NCI-H2196 treated with DMSO at 0.1 percent for 48 hours (cell line): ENCODE measurements at regions not wholly inside any gene's neighbourhood (a gene's known extent, or its start where the extent isn't known, plus 50 kb on each side); places are given as distances from the start of the nearest gene placed in this dataset.

Experiments
- DNase-seq: peaks from one replicate; lab custom pipeline; 2025; ENCODE audit not compliant: unreplicated experiment; lab: John Stamatoyannopoulos, UW

DNA sequence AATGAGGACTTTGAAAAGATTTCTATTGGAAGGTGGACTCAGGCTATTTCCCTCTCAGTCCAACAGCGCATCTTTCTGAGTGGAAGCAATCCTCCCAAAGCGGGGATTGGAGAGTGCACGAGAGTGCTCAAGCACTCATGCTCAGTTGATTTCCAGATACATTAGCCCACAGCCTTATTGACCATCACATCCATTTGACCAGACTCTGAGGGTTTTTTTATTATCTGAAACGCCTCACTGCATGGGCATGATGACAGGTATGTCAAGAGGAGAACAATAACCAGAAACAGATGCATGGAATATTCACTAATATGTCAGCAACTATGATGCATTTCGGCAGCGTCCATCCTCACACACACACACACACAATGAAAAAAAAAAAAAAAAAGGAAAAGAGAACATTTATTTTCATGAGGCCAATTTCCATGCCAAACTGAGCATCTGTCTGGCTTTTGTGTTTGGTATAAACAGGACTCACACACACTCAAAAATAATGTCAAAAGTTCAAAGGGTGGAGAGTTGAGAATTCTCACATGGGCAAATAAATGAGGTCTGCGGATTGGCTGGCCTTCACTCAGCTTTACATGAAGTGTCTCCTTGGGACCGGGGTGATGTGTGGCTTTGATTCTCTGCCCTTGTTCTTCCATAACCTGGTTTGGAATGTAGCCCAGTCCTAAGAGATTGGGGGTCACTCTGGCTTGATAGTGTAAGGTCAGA, 371.6 kb downstream of the MCTP2 start:
- DNase-seq: no peak

DNA sequence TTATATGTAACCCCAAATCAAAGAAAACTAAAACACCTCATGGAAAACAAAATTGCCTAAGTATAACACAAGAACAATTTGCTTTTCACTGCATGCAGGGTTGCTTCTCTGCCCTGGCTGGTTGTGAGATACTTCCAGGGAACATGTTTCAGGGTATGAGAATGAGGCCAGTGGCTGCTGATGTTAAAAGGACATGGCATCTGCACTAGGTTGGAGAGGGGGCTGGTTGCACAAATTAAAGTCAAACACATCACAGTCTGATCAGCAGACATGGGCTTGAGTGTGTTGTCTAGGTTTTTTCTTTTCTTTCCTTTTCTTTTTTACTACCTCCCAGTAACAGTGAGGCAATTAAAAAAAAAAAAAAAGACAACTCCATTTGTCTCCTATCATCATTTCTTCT, 374.9 kb downstream of the MCTP2 start:
- no peak for DNase-seq

DNA sequence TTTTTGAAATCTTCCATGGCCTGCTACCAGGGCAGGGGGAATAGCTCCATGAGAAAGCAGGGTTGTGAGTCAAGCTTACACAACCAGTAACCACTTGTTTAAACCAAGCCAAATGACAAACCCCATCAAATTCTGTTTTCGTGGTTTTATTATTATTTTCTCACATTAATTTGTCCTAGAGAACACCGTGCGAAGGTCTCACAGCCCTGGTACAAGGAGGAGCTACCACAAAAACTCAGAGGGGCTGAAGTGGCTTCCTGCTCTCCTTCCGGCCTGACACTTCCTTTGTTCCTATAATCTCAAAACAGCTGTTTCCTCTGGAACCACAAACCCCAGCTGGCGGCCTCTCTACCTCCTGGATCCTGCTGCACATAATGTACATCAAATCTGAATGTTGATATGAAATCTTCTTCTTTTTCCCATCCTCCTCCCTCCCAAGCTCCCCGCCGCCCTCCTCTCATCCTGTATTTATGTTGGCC, 375.9 kb downstream of the MCTP2 start:
- DNase-seq: no peak

DNA sequence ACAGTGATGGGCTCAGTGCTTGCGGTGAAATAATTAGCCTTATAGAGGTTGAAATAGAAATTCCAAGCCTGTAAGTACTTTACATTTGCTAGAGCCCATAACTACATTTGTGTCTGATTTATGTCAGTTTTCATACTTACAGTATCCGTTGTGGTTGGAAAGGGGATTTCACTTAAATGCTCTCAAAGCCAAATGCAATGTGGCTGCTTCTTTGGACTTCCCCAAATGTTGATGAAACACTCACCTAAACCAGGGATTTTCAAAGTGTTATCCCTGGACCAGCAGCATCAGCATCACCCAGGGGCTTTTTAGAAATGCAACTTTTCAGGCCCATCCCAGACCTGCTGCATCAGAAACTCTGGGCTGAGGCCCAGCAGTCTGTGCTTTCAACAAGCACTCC, 378.7 kb downstream of the MCTP2 start:
- no peak for DNase-seq

DNA sequence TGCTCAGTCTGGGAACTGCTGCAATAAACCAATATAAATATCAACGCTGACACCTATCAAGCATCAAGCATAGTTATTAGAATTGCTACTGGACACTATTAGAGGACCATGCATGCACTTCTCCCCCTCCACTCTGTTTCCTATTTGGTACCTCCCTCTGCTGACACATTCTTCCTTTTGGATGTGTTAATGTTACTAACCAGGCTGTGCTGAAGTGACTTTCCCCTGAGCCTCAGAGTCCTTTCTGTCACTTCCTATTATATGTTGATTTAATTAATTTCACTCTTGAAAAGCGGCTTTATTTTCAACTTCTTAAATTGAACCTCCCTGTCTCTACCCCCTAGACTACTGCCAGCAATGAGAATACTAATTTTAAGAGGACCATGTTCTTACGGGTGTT, 379.1 kb downstream of the MCTP2 start:
- no peak for DNase-seq

DNA sequence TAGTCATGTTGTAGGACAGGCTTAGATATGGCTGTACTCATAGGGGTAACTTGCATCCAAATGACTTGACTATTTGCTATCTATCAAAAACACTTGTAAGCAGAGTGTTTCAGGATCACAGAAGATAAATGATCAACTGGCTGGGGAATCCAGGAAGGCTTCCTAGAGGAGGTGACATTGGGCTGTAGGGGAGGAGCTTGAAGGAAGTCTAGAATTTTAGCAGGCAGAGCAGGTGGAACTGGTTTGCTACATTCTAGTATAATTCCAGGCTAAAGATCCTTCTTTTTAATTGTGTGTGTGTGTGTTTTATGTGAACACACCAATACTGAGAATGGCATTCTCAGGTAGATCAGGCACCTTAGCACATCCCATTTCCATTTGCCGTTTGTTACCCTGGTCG, 380.3 kb downstream of the MCTP2 start:
- no peak for DNase-seq

DNA sequence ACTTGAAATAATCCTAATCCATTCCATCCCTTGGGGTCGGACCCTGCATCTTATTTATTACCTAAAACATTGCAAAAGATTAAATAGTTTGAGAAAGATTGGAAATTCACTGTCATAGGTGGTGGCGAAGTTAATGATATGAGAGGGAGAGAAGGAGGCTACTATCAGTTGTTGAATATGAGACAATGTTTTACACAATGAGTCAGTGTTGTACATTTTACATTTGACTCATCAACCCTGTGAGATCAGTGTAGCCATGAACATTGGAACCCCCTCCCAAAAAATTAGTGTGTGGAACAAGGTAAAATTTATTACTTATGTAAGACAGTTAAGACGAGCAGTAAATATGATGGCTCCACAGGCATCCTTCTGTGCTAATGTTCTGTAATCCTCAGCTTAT, 384.3 kb downstream of the MCTP2 start:
- no peak for DNase-seq

DNA sequence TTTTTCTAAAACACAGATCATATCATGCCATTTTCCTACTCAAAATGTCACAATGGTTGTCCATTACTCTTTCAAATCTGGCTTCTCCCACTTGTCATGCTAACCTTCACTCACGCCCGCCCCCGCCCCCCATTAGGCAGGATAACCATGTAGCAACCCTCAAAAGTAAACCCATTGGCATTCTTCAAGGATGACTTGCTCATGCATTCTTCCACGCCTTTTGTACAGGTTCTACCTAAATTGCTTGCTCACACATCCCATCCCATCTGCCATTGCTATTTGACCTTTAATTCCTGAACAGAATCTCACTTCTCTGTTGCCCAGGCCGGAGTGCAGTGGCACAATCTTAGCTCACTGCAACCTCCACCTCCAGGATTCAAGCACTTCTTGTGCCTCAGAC, 389.3 kb downstream of the MCTP2 start:
- DNase-seq: no peak

DNA sequence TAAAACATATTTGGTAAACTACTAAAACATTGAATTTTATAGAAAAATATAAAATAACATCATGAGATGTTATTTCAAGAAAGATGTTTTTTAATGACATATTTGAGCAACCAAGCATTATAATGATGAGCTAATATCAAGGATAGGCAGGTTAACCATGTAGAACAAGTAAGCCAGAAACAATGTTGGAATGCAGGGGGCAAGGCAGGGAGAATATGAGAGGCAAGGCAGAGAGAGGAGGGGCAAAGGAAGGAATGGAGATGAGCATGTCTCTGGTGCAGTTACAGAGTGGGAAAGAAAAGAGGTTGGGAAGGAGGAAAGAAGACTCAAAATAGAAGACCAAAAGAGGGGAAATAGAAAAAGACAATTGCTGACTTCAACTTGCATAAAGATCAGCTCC, 390.4 kb downstream of the MCTP2 start:
- DNase-seq: no peak

DNA sequence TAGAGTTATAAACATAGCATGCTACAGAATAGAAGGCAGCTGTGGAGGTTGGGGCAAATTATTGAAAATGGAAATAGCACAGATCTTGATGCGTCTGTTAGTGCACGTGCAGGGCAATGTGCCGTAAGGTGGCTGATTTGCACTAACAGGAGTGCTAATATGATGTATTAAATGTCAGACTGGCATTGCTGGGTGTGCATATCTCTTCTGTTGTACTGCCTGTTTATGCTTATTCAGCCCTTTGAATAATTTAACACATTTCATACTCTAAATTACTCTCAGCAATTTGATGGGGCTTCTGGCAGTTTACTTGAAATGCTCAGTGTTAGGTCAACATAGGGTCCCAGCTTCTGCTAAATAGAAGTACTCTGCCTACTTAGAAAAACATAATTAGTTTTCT, 395.6 kb downstream of the MCTP2 start:
- DNase-seq: no peak

DNA sequence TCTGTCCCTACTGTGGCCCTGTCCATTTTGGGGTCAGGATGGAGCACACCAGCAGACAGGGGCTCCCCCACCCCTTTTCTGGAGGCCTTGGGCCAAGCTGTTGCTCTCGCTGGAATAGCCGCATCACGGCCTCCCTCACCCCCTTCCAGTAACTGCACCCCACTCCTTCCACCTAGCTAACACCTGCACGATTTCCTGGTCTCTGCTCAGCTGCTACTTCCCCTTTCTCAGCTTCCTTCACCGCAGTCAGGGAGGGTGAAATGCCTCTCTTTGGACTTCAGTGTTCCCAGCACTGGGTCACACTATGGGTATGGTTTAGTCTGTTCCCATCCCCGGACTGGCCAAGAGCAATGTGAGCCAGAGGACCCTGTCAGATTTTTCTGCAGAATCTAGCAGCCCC, 400.2 kb downstream of the MCTP2 start:
- DNase-seq: no peak

DNA sequence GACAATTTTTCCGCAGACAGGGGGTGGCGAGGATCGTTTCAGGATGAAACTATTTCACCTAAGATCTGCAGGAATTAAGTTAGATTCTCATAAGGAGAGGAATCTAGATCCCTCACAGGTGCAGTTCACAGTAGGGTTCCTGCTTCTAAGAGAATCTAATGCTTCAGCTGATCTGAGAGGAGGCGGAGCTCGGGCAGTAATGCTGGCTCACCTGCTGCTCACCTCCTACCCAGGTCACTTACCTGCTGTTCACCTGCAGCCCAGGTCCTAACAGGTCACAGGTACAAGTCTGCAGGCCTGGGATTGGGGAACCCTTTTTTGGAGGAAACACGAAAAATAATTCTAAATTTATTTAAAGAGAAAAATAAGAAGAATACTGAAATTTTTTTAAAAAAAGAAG, 406.8 kb downstream of the MCTP2 start:
- DNase-seq: no peak

DNA sequence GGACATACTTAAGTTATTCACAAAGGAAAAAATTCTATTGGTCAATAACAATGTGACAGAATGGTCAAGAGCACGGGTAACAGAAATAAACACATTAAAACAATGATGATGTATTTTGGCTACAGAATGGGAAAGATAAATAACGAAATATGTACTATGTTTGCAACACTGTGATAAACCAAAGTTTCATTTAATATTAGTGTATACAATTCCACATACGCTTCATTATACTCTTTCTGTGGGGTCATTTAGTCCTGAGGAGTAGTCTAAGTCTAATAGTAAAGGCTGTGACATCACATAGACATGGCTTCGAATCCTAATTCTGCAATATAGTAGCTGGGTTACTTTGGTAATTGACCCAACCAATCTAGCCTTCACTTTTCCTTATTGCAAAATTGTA, 408.3 kb downstream of the MCTP2 start:
- no peak for DNase-seq

DNA sequence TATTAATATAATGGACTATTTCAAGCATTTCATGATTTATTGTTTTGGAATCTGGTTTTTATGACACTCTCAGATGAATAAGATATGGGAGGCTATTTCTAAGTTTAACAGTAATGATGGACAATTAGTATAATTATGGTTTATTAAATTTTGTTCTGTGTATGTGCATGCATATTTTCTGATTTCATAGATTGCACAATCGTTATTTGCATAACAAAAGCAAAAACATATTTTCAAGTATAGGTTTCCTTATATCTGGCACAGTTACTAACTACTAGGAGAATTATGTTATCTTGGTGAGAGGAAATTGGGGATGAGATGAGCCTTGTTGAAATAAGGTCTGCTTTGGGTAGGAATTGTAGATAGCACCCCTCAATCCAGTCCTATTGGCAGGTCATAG, 413.1 kb downstream of the MCTP2 start:
- DNase-seq: no peak

DNA sequence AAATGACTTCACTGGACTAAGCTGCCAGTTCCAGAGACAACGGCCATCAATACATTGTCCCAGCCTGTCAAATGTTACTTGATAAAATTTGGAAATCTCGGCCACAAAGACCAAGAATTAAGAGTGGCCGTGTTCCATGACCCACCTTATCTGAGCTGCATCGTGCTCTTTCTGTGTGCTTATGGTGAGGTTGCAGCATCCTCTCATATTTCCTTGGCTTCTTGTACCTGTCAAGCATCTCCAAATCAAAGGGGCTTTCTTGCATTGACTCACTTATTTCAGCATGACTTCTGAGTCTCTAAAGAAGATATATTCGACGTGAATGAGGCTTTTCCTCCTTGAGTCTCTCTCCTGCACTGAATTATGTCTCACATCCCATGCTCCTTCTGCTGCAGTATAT, 421.7 kb downstream of the MCTP2 start:
- DNase-seq: no peak

DNA sequence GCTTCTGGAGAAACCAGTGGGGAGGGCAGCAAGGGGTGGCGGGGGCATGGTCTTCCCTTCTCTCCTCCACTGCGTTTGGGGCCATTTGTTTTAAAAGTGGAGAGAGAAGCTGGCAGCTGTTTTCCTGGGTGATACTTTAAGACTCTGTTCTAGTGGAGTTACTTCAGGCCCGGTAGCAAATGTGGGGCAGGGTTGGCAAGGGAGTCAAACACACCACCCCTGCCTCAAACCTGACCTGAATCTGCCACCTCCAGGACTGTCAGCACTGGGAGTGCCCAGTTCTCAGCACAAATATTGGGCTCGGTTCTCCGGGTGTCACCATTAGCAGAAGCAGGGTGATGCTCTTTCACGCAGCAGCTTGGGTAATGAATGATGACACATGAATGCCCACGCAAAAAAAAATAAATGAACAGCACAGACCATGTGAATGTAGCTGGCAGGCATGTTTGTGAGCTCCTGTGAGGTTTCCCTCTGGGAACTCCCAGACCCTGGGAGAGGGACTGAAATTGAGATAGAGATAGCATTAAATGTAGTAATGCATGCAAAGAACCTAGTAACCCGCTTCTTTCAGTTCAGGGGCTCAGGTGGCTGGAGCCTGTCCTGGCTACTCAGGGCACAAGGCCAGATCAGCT, 424.0 kb downstream of the MCTP2 start:
- no peak for DNase-seq

DNA sequence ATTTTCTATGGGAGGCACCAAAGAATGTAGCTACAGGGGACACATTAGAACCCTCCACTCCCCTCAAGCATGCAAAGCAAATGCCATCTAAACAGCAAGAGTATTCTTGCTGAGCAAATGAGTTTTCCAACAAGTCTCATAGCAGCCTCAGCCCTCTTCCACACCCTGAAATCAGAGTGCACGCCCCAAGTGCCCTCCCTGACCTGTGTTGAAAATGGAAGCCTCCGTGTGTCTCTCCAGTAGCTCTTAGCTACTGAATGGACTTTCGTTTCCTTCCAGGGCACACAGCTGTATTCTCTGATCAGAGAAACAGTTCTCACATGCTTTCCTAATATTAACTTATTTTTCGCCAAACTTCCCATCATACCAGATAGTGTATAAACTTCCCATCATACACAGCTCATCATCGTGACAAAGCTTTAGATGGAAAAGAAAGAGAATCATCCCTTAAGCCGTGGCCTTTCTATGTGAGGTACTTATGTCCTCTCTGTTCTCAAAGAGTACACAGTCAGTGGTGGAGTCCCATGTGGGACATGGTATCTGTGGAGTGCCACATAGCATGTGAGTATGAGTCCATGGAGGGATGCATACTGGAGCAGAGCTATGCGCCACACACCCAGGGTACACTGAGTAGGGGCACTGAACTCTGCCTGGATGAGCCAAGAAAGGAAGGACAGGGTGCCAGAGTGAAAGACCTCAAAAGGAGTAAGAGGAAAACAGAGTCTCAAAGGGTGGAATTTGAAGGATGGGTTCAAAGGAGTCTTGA, 434.5 kb downstream of the MCTP2 start:
- no peak for DNase-seq

DNA sequence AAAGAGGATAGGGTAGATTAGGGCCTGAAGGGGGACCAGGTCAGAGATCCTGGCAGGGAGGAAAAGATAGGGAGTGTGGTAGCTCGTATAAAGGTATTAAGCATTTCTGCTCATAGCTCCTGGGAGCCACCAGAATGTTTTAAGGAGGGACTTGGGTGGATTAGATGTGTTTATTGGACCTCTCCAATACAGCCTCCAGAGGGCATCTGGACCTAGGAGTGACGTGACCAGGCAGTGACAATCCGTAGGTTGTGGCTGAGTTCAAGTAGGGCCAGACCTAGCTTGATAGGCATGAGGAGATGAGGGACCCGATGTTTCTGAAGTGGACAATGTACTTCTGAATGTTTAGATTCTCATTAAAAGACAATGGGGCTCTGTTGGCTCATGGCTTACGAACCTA, 435.2 kb downstream of the MCTP2 start:
- DNase-seq: no peak

DNA sequence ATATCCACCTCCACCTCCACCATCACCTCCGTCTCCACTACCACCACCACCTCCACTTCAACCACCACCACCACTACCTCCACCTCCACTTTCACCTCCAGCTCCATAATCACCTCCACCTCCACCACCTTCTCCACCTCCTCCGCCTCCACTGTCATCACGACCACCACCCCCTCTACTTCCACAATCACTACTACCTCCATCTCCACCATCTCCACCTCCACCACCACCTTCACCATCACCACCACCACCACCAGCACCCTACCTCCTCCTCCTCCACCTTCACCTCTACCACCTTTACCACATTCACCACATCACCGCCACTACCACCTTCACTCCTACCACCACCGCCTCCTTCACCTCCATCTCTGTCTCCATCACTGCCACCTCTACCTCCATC, 435.7 kb downstream of the MCTP2 start:
- DNase-seq: no peak

DNA sequence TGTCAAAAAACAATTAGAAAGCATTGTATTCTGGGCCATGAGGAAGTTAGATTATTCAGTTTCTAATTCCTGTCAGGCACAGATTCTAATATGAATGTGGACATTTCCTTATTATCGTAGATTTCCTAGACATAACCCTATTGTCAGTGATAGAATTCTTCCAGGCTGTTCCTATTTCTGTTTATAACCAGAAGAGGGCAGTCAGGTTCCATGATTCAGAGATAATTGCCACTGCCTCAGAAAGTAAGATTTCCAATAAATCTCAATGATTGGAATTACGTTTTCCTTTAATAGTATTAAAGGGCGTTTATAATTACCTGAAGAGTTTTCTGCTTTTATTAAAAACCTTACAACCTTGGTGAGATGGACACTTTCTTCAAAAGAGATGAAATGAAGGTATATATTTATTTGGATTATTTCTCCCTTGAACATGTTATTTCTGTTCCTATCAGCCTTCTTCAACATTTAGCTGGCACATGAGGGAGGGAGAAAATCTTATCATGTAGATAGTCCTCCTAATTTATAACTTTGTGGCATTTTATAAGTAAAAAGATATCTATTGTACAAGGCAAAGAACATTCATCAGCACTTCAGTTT, 439.2 kb downstream of the MCTP2 start:
- DNase-seq: peak; percentile 3

DNA sequence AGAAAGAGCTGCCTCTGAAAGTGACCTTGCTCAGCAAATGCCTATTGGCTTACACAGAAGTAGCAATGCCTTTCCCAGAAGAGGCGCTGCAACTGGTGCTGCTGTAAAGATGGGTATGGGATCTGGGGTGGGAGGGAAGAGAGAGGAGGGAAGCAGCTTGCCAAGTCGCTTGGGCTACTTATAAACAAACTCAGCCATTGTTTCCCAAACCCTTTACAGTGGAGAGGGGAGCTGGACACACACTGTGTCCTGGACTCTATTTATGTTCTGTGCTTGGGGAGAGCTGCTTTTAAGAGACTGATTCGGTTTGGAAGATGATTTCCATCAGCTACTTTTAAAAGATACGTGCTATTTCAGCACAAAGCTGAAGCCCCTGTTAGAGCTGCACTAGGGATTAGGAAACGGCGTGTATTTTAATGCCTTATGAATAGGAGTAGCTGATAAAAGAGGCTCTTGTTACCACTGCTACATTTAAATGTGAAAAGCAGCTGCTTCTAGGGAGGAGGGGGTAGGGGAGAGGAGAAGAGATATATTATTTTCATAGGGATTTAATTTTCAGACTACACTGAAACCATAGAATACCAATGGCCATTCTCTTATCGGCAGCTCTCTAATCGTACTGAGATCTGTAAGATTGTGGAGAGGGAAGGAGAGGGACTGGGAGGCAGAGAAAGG, 440.6 kb downstream of the MCTP2 start:
- DNase-seq: no peak
